KMS-11 (cell line): ENCODE measurements at regions not wholly inside any gene's neighbourhood (a gene's known extent, or its start where the extent isn't known, plus 50 kb on each side); places are given as distances from the start of the nearest gene placed in this dataset.
"Not testable (repeated sequence)": the region's sequence is repeated elsewhere in the genome, so short reads cannot be mapped to it uniquely, and the experiment has no call there.

ENCODE experiments used
- H2AFZ ChIP-seq: fragments of 200-600 bp; sonication (generic); 2 replicates; pipeline ENCODE4 v1.6.1; 2016; ENCODE audit warnings: antibody characterized with exemption, mixed run types, low read depth
- H3K27ac ChIP-seq: fragments of 200-600 bp; sonication (generic); 2 replicates; pipeline ENCODE4 v1.6.1; 2016; ENCODE audit warnings: mild to moderate bottlenecking, mixed run types
- H3K27me3 ChIP-seq: fragments of 200-600 bp; sonication (generic); 2 replicates; pipeline ENCODE4 v1.6.1; 2017; ENCODE audit warnings: mild to moderate bottlenecking, low read depth, mixed run types, moderate library complexity; ENCODE audit not compliant: insufficient read depth
- H3K36me3 ChIP-seq: fragments of 200-600 bp; sonication (generic); 2 replicates; pipeline ENCODE4 v1.6.1; 2017; ENCODE audit warnings: mild to moderate bottlenecking, mixed run types; ENCODE audit not compliant: insufficient read depth
- H3K4me1 ChIP-seq: fragments of 200-600 bp; sonication (generic); 2 replicates; pipeline ENCODE4 v1.6.1; 2016; ENCODE audit warnings: mild to moderate bottlenecking, low read depth, mixed run types; ENCODE audit not compliant: poor library complexity, severe bottlenecking
- H3K4me2 ChIP-seq: fragments of 200-600 bp; sonication (generic); 2 replicates; pipeline ENCODE4 v1.7.0; 2016; ENCODE audit warnings: mild to moderate bottlenecking, mixed run types
- H3K4me3 ChIP-seq: fragments of 200-600 bp; sonication (generic); IDR thresholded peaks from 2 replicates; pipeline ENCODE4 v1.6.1; 2017; ENCODE audit warnings: low read depth, low read length, mixed read lengths; ENCODE audit not compliant: insufficient read depth
- H3K79me2 ChIP-seq: fragments of 200-600 bp; sonication (generic); 2 replicates; pipeline ENCODE4 v1.6.1; 2016; ENCODE audit warnings: low read depth, mixed run types; ENCODE audit not compliant: insufficient read depth
- H3K9ac ChIP-seq: fragments of 200-600 bp; sonication (generic); 2 replicates; pipeline ENCODE4 v1.6.1; 2016; ENCODE audit warnings: mild to moderate bottlenecking, mixed run types
- H4K20me1 ChIP-seq: fragments of 200-600 bp; sonication (generic); 2 replicates; pipeline ENCODE4 v1.6.1; 2016; ENCODE audit warnings: mild to moderate bottlenecking, mixed run types; ENCODE audit not compliant: insufficient read depth
- TF ChIP-seq, protein P1 (sequence below): fragments of 200-600 bp; sonication (generic); conservative IDR thresholded peaks from 2 replicates; pipeline ENCODE4 v1.6.1; 2017; ENCODE audit warnings: low read depth, mild to moderate bottlenecking, antibody characterized with exemption, low read length, moderate library complexity, mixed read lengths

DNA sequence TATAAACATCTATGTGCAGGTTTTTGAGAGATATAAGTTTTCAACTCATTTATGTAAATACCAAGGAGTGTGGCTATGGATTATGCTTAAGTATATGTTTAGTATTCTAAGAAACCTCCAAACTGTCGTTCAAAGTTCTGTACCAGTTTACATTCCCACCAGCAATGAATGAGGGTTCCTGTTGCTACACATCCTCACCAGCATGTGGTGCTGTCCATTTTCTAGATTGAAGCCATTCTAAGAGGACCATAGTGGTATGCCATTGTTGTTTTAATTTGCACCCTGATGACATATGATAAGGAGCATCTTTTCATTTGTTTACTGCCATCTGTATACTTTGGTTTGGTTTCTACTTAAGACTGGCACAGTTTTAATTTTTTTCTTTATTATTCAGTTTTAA lies 2097.9 kb downstream of the LRRC4C start:
- H3K36me3 ChIP-seq: no peaks in the 10 kb centered on the region
- no peak overlapping the region for H3K27ac ChIP-seq
- no peak overlapping the region for H2AFZ ChIP-seq
- no peak overlapping the region for H3K4me3 ChIP-seq
- no peaks in the 10 kb centered on the region for H4K20me1 ChIP-seq
- no peaks in the 10 kb centered on the region for H3K4me1 ChIP-seq
- H3K4me2 ChIP-seq: no peak overlapping the region
- H3K27me3 ChIP-seq: no peaks in the 10 kb centered on the region
- TF ChIP-seq, protein P1, sequence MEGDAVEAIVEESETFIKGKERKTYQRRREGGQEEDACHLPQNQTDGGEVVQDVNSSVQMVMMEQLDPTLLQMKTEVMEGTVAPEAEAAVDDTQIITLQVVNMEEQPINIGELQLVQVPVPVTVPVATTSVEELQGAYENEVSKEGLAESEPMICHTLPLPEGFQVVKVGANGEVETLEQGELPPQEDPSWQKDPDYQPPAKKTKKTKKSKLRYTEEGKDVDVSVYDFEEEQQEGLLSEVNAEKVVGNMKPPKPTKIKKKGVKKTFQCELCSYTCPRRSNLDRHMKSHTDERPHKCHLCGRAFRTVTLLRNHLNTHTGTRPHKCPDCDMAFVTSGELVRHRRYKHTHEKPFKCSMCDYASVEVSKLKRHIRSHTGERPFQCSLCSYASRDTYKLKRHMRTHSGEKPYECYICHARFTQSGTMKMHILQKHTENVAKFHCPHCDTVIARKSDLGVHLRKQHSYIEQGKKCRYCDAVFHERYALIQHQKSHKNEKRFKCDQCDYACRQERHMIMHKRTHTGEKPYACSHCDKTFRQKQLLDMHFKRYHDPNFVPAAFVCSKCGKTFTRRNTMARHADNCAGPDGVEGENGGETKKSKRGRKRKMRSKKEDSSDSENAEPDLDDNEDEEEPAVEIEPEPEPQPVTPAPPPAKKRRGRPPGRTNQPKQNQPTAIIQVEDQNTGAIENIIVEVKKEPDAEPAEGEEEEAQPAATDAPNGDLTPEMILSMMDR: no peak
- no peaks in the 10 kb centered on the region for H3K79me2 ChIP-seq
- H3K9ac ChIP-seq: no peak overlapping the region

DNA sequence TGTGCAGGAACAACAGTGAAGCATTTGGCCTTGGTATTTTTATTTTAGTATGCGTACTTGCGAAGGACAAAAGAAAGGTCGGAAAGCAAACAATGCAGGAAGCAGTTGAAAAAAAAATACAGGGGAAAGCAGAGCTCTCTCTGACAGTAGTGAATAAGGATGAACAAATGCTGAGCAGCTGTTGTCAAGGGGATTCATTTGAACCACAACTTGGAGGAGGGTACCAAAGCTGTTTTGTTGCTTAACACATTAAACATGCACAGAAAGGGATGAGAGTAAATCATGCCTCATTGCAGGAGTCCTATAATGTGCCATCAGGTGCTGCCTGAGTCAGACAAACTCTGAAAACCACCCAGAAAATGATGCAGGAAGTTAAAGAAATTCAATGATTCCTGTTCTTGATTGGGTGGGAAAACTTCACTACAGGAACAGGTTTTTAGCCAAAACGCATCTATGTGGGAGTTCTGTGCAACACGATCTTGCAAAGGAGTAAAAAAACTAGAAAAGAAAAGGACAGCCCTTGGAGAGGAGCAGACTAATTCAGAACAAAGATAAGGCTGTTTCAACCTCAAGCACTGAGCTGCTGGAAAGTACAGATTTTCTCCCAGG lies 2113.5 kb downstream of the LRRC4C start:
- no peaks in the 10 kb centered on the region for H3K79me2 ChIP-seq
- TF ChIP-seq, protein P1: no peak
- no peak overlapping the region for H3K27ac ChIP-seq
- H3K4me2 ChIP-seq: no peak overlapping the region
- no peaks in the 10 kb centered on the region for H3K4me1 ChIP-seq
- no peaks in the 10 kb centered on the region for H3K36me3 ChIP-seq
- H3K9ac ChIP-seq: no peak overlapping the region
- H4K20me1 ChIP-seq: no peaks in the 10 kb centered on the region
- no peaks in the 10 kb centered on the region for H3K27me3 ChIP-seq
- no peak overlapping the region for H3K4me3 ChIP-seq
- no peak overlapping the region for H2AFZ ChIP-seq

DNA sequence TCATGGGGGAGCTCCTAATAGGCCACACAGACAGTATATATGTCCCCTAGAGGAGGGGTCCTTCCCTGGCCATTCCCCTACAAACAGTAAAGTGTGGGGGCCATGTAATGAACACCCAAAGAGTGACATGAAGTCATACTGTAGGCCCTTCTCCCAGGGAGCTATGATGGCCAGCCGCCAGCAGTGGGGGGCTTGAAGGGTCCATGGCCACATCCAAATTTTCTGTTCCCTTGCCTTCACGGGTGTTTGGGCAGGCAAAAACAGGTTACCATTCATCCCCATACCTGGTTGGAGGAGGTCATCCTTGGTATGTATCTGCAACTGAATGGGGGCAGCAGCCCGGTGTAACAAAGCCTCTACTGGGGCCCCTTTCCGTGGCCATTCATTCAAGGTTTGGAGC lies 2118.0 kb downstream of the LRRC4C start:
- Histone ChIP-seq H4K20me1 (no peaks in the 10 kb centered on the region), H3K79me2 (no peaks in the 10 kb centered on the region), H3K4me3 (no peak overlapping the region), H3K27ac (no peak overlapping the region), H3K4me2 (no peak overlapping the region), H3K27me3 (no peaks in the 10 kb centered on the region), H2AFZ (no peak overlapping the region), H3K9ac (no peak overlapping the region), H3K4me1 (no peaks in the 10 kb centered on the region), H3K36me3 (no peaks in the 10 kb centered on the region)
- TF ChIP-seq, protein P1: no peak

DNA sequence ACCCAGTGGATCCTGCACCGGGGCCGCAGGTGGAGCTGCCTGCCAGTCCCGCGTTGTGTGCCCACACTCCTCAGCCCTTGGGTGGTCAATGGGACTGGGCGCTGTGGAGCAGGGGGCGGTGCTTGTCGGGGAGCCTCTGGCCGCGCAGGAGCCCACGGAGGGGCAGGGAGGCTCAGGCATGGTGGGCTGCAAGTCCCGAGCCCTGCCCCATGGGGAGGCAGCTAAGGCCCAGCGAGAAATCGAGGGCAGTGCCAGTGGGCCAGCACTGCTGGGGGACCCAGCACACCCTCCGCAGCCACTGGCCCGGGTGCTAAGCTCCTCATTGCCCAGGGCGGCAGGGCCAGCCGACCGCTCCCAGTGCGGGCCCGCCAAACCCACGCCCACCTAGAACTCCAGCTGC lies 2126.4 kb downstream of the LRRC4C start:
- H3K79me2 ChIP-seq, H3K9ac ChIP-seq, H3K4me3 ChIP-seq, H2AFZ ChIP-seq, H3K36me3 ChIP-seq, H4K20me1 ChIP-seq, H3K4me2 ChIP-seq, H3K4me1 ChIP-seq, H3K27me3 ChIP-seq, H3K27ac ChIP-seq: not testable (repeated sequence)

DNA sequence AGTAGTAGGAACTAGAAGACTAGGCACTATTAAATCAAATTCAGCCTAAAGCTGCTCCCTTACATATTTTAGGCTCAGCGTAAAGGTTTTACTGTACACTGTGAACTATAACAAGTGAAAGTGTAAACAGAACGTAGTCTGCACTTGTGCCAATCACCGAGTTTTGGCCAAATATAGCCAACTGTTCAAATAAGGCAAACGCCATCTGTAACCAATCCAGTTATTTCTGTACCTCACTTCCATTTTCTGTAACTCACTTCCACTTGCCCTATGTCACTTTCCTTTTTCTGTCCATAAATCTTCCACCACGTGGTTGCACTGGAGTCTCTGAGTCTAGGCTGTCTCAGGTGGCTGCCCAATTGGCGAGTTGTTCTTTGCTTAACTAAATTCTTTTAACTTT lies 2132.2 kb downstream of the LRRC4C start:
- H3K27me3 ChIP-seq: no peaks in the 10 kb centered on the region
- no peaks in the 10 kb centered on the region for H3K36me3 ChIP-seq
- no peaks in the 10 kb centered on the region for H3K79me2 ChIP-seq
- no peak overlapping the region for H3K27ac ChIP-seq
- H3K4me2 ChIP-seq: no peak overlapping the region
- TF ChIP-seq, protein P1: no peak
- H4K20me1 ChIP-seq: no peaks in the 10 kb centered on the region
- no peak overlapping the region for H3K4me3 ChIP-seq
- H3K9ac ChIP-seq: no peak overlapping the region
- no peak overlapping the region for H2AFZ ChIP-seq
- no peaks in the 10 kb centered on the region for H3K4me1 ChIP-seq

DNA sequence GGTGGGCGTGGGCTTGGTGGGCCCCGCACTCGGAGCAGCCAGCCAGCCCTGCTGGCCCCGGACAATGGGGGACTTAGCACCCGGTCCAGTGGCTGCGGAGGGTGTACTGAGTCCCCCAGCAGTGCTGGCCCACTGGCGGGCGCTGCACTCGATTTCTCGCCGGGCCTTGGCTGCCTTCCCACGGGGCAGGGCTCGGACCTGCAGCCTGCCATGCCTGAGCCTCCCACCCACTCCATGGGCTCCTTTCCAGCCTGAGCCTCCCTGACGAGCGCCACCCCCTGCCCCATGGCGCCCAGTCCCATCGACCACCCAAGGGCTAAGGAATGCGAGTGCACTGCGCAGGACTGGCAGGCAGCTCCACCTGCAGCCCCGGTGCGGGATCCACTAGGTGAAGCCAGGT lies 2147.6 kb downstream of the LRRC4C start:
- H2AFZ ChIP-seq, H3K4me1 ChIP-seq, H3K36me3 ChIP-seq, H3K4me2 ChIP-seq, H3K27ac ChIP-seq, H3K27me3 ChIP-seq, H3K9ac ChIP-seq, H3K4me3 ChIP-seq, H3K79me2 ChIP-seq, H4K20me1 ChIP-seq: not testable (repeated sequence)
